Fibroblast of the aortic adventitia (primary cell): ENCODE measurements at regions not wholly inside any gene's neighbourhood (a gene's known extent, or its start where the extent isn't known, plus 50 kb on each side); places are given as distances from the start of the nearest gene placed in this dataset.

Experiments used
- DNase-seq: peaks from one replicate; pipeline ENCODE4 v3.0.0-alpha.2; 2010; ENCODE audit warnings: low read depth
- H3K4me3 ChIP-seq: 2 replicates; pipeline ENCODE4 v1.5.1; 2011; ENCODE audit warnings: low read depth, mild to moderate bottlenecking, control low read depth, low read length, moderate library complexity
- CTCF ChIP-seq: IDR thresholded peaks from 2 replicates; pipeline ENCODE4 v1.5.1; 2011; ENCODE audit warnings: mild to moderate bottlenecking, low read length, control low read depth, inconsistent platforms; ENCODE audit not compliant: insufficient read depth

GRCh38 chr16:64705443-64705842, 416.4 kb downstream of the CDH11 start:
- DNase-seq, result no peak
- no peak overlapping the region for H3K4me3 ChIP-seq
- no peak for TF ChIP-seq CTCF

- H3K4me3 ChIP-seq, result no peak overlapping the region
- DNase-seq, result no peak
- no peak for TF ChIP-seq CTCF
Measured at GRCh38 chr16:64704386-64704785, 417.5 kb downstream of the CDH11 start.

- no peak for TF ChIP-seq CTCF
- no peak for DNase-seq
- H3K4me3 ChIP-seq, result no peak overlapping the region
Measured at GRCh38 chr16:64702415-64702814, 419.4 kb downstream of the CDH11 start.

GRCh38 chr16:64700628-64701027, 421.2 kb downstream of the CDH11 start:
- no peak overlapping the region for H3K4me3 ChIP-seq
- no peak for TF ChIP-seq CTCF
- DNase-seq, result no peak

GRCh38 chr16:64696866-64697265, 425.0 kb downstream of the CDH11 start:
- TF ChIP-seq CTCF, result no peak
- no peak for DNase-seq
- no peak overlapping the region for H3K4me3 ChIP-seq

GRCh38 chr16:64695684-64696083, 426.2 kb downstream of the CDH11 start:
- TF ChIP-seq CTCF, result no peak
- H3K4me3 ChIP-seq, result no peak overlapping the region
- DNase-seq, result no peak

- no peak for DNase-seq
- H3K4me3 ChIP-seq, result no peak overlapping the region
- TF ChIP-seq CTCF, result no peak
Measured at GRCh38 chr16:64693946-64694345, 427.9 kb downstream of the CDH11 start.
